Bronchial epithelial cell (primary cell): ENCODE measurements at regions not wholly inside any gene's neighbourhood (a gene's known extent, or its start where the extent isn't known, plus 50 kb on each side); places are given as distances from the start of the nearest gene placed in this dataset.

ENCODE experiments used
- DNase-seq: peaks from one replicate; pipeline ENCODE4 v3.0.0-alpha.2; 2010; ENCODE audit warnings: low read depth
- FAIRE-seq: peaks from 2 replicates; lab custom pipeline; 2011; peaks lifted over from hg19 to GRCh38; lab: Jason Lieb, UNC
- H3K27me3 ChIP-seq: 2 replicates; pipeline ENCODE4 v1.5.1; 2011; ENCODE audit warnings: low read length; ENCODE audit not compliant: control insufficient read depth, insufficient read depth
- H3K36me3 ChIP-seq: 2 replicates; pipeline ENCODE4 v1.5.1; 2011; ENCODE audit warnings: low read length; ENCODE audit not compliant: control insufficient read depth, insufficient read depth
- H3K4me3 ChIP-seq: 2 replicates; pipeline ENCODE4 v1.5.1; 2011; ENCODE audit warnings: mild to moderate bottlenecking, low read depth, low read length, control low read depth
- TF ChIP-seq, protein P1 (sequence below): IDR thresholded peaks from 2 replicates; pipeline ENCODE4 v1.5.1; 2011; ENCODE audit warnings: mild to moderate bottlenecking, moderate library complexity, low read length, control low read depth, inconsistent platforms; ENCODE audit not compliant: insufficient read depth, severe bottlenecking

DNA sequence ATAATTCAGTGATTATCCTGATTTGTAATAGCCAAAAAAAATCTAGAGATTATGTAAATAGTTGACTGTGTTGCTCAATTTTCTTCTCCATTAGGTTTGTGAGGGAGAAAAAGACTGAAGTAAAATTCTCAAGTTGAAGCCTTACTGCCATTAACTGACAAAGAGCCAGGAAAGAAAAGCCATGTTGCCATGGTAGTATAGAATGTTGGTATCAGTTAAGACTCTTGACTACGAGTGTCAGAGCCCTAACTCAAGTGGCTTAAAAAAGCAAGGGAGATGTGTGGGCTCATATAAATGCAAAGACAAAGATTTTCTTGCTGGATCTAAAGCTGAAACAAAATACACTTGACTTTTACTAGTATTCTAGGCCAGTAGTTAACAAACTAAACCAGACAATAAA, 571.7 kb downstream of the KCTD16 start:
- H3K27me3 ChIP-seq, result no peaks in the 10 kb centered on the region
- TF ChIP-seq, protein P1, sequence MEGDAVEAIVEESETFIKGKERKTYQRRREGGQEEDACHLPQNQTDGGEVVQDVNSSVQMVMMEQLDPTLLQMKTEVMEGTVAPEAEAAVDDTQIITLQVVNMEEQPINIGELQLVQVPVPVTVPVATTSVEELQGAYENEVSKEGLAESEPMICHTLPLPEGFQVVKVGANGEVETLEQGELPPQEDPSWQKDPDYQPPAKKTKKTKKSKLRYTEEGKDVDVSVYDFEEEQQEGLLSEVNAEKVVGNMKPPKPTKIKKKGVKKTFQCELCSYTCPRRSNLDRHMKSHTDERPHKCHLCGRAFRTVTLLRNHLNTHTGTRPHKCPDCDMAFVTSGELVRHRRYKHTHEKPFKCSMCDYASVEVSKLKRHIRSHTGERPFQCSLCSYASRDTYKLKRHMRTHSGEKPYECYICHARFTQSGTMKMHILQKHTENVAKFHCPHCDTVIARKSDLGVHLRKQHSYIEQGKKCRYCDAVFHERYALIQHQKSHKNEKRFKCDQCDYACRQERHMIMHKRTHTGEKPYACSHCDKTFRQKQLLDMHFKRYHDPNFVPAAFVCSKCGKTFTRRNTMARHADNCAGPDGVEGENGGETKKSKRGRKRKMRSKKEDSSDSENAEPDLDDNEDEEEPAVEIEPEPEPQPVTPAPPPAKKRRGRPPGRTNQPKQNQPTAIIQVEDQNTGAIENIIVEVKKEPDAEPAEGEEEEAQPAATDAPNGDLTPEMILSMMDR, result no peak
- H3K36me3 ChIP-seq, result no peaks in the 10 kb centered on the region
- DNase-seq, result no peak
- H3K4me3 ChIP-seq, result no peak overlapping the region
- no peak for FAIRE-seq

GRCh38 chr5:144731786-144732185, 561.1 kb downstream of the KCTD16 start:
- DNase-seq (no peak), FAIRE-seq (no peak)
- no peaks in the 10 kb centered on the region for H3K27me3 ChIP-seq
- no peaks in the 10 kb centered on the region for H3K36me3 ChIP-seq
- H3K4me3 ChIP-seq, result no peak overlapping the region
- TF ChIP-seq, protein P1, result no peak

DNA sequence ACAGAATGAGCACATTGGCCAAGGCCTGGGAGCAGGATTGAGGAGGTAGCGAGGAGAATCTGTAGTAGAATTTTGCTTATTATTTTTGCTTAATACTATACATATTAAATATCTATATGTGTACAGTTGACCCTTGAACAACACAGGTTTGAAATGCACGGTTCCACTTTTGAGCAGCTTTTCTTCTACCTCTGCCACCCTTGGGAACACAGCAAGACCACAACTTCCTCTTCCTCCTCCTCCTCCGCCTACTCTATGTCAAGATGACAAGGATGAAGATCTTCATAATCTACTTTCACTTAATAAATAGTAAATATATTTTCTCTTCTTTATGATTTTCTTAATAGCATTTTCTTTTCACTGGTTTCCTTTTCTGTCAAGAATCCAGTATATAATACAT, 541.4 kb downstream of the KCTD16 start:
- TF ChIP-seq, protein P1, result no peak
- no peak overlapping the region for H3K4me3 ChIP-seq
- DNase-seq, result no peak
- H3K27me3 ChIP-seq, result no peaks in the 10 kb centered on the region
- no peak for FAIRE-seq
- no peaks in the 10 kb centered on the region for H3K36me3 ChIP-seq

DNA sequence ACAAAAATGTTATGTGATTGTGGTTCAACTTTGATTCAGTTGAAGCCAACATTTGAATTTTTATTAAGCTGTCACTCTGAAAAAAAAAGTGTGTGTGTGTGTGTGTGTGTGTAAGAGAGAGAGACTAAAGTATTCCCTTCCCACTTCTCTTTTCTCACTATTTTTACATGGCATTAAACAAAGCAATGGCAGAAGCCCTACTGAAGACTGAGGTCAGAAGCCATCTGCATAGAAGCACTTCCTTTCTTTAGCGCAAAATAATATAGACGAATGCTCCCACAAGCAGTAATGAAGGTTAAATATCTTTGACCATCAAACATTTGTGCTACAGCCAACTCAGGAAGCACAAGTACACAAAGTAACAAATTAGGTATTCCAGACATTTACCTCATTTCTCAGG, 540.5 kb downstream of the KCTD16 start:
- Histone ChIP-seq H3K4me3 (no peak overlapping the region), H3K36me3 (no peaks in the 10 kb centered on the region), H3K27me3 (no peaks in the 10 kb centered on the region)
- TF ChIP-seq, protein P1, result no peak
- DNase-seq (no peak), FAIRE-seq (no peak)

GRCh38 chr5:144710637-144711036, 540.0 kb downstream of the KCTD16 start:
- FAIRE-seq, result no peak
- H3K27me3 ChIP-seq, result no peaks in the 10 kb centered on the region
- H3K4me3 ChIP-seq, result no peak overlapping the region
- no peak for DNase-seq
- TF ChIP-seq, protein P1, result no peak
- no peaks in the 10 kb centered on the region for H3K36me3 ChIP-seq

DNA sequence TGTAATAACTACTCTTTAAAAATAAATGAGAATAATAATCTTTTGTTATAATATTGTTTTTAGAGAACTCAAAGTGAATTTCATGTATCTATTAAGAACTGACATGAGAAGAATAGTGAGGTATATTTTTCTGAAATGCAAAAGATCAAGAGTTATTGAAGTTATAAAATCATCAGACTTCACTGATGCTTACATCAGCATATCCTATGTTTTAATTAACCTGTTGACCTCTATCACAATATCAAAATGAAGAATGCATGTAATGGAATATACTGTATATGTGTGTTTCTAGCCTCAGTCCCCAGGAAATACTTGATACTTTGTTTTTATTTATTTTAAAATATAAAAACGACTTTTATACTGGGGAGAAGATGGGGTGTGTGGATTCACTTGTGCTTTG, 533.1 kb downstream of the KCTD16 start:
- DNase-seq, result no peak
- no peak for FAIRE-seq

More for the DNA sequence above, 533.1 kb downstream of the KCTD16 start:
- TF ChIP-seq, protein P1, result no peak
- Histone ChIP-seq H3K36me3 (no peaks in the 10 kb centered on the region), H3K4me3 (no peak overlapping the region), H3K27me3 (no peaks in the 10 kb centered on the region)
